GM12878 (cell line): ENCODE measurements at regions not wholly inside any gene's neighbourhood (a gene's known extent, or its start where the extent isn't known, plus 50 kb on each side); places are given as distances from the start of the nearest gene placed in this dataset.

Experiments used
- CTCF ChIP-seq, 3 experiments: IDR thresholded peaks in 2 of 3; conservative IDR thresholded peaks in 1 of 3; 2 replicates each; pipeline ENCODE4 v1.5.1; 2011; ENCODE audit warnings: low read depth in 3 of 3, low read length in 3 of 3, mild to moderate bottlenecking in 3 of 3, control low read depth in 2 of 3, moderate library complexity in 2 of 3, inconsistent platforms in 1 of 3, mixed read lengths in 1 of 3; ENCODE audit not compliant: control insufficient read depth in 2 of 3, insufficient read depth in 1 of 3; ENCODE audit errors: extremely low read depth in 1 of 3
- EZH2 ChIP-seq: IDR thresholded peaks from 2 replicates; pipeline ENCODE4 v1.6.1; 2012; ENCODE audit warnings: low read depth, mild to moderate bottlenecking, control low read depth, inconsistent platforms, low read length, borderline replicate concordance; ENCODE audit not compliant: control insufficient read depth
- FOXM1 ChIP-seq: IDR thresholded peaks from 2 replicates; pipeline ENCODE4 v1.6.1; 2012; ENCODE audit warnings: low read depth, mild to moderate bottlenecking, inconsistent platforms, low read length, moderate library complexity
- MYC ChIP-seq: IDR thresholded peaks from 2 replicates; pipeline ENCODE4 v1.6.1; 2011; ENCODE audit warnings: mild to moderate bottlenecking, low read length, moderate library complexity, inconsistent platforms; ENCODE audit not compliant: insufficient read depth, insufficient replicate concordance, insufficient read length, severe bottlenecking
- NR2C2 ChIP-seq: IDR thresholded peaks from 2 replicates; pipeline ENCODE4 v1.6.1; 2011; ENCODE audit warnings: borderline replicate concordance, low read depth; ENCODE audit not compliant: control insufficient read depth, insufficient read length
- NR2F1 ChIP-seq: fragments of 450-650 bp; conservative IDR thresholded peaks from 2 replicates; pipeline ENCODE4 v1.6.1; 2017; ENCODE audit warnings: mild to moderate bottlenecking
- POLR2AphosphoS5 ChIP-seq: IDR thresholded peaks from 2 replicates; pipeline ENCODE4 v1.6.1; 2011; ENCODE audit warnings: mild to moderate bottlenecking, low read length, inconsistent platforms
- POU2F2 ChIP-seq: IDR thresholded peaks from 3 replicates; pipeline ENCODE4 v1.6.1; 2011; ENCODE audit warnings: low read depth, mild to moderate bottlenecking, low read length, borderline replicate concordance
- RELA ChIP-seq: fragments of 450-650 bp; IDR thresholded peaks from 2 replicates; pipeline ENCODE4 v1.8.0; 2014; ENCODE audit warnings: borderline replicate concordance; ENCODE audit not compliant: partially characterized antibody
- SUZ12 ChIP-seq: fragments of 200-600 bp; sonication (generic); IDR thresholded peaks from one replicate; pipeline ENCODE4 v1.6.1; 2018; ENCODE audit warnings: antibody characterized with exemption, mild to moderate bottlenecking; ENCODE audit not compliant: unreplicated experiment

GRCh38 chr4:177131736-177132135 lies 177.9 kb upstream of the NEIL3 start:
- no peak for TF ChIP-seq EZH2
- no peak for TF ChIP-seq CTCF (IDR thresholded peaks at IDR 0.05 in 2 of 3, conservative IDR thresholded peaks at IDR 0.05 in 1 of 3; ENCODE audit: control insufficient read depth in 2 of 3, extremely low read depth in 1 of 3, insufficient read depth in 1 of 3, low read depth in 3 of 3, low read length in 3 of 3)
- TF ChIP-seq POU2F2 = no peak
- no peak for TF ChIP-seq FOXM1
- TF ChIP-seq RELA = no peak
- no peak for TF ChIP-seq MYC
- TF ChIP-seq SUZ12 = no peak
- no peak for TF ChIP-seq NR2F1
- no peak for TF ChIP-seq NR2C2
- no peak for TF ChIP-seq POLR2AphosphoS5
